Mesothelial cell of epicardium (in vitro differentiated cells): ENCODE measurements at regions not wholly inside any gene's neighbourhood (a gene's known extent, or its start where the extent isn't known, plus 50 kb on each side); places are given as distances from the start of the nearest gene placed in this dataset.

ENCODE experiments used
- DNase-seq, 2 experiments: peaks; one replicate each; pipeline ENCODE4 v3.0.0; 2021; ENCODE audit warnings: low spot score in 2 of 2; ENCODE audit not compliant: unreplicated experiment in 2 of 2
- H3K27ac Mint-ChIP-seq: 2 replicates; pipeline ENCODE4 v1.8.0; 2021; ENCODE audit warnings: mixed read lengths
- H3K27me3 Mint-ChIP-seq: 2 replicates; pipeline ENCODE4 v1.8.0; 2021; ENCODE audit warnings: low read depth, mixed read lengths
- H3K36me3 Mint-ChIP-seq: 2 replicates; pipeline ENCODE4 v1.8.0; 2021; ENCODE audit warnings: mixed read lengths
- H3K4me1 Mint-ChIP-seq: 2 replicates; pipeline ENCODE4 v1.8.0; 2021; ENCODE audit warnings: mixed read lengths
- H3K4me3 Mint-ChIP-seq: 2 replicates; pipeline ENCODE4 v1.8.0; 2021; ENCODE audit warnings: mild to moderate bottlenecking, moderate library complexity, mixed read lengths
- H3K9me3 Mint-ChIP-seq: 2 replicates; pipeline ENCODE4 v1.8.0; 2021; ENCODE audit warnings: mixed read lengths
- CTCF ChIP-seq: fragments of 200-600 bp; sonication (generic); IDR thresholded peaks from one replicate; pipeline ENCODE4 v1.5.0; 2021; ENCODE audit warnings: antibody characterized with exemption; ENCODE audit not compliant: unreplicated experiment

GRCh38 chr4:11111876-11112275, 316.8 kb downstream of the HS3ST1 start:
- peaks cover 5% of the 10 kb centered on the region for H3K4me1 Mint-ChIP-seq
- no peaks in the 10 kb centered on the region for H3K9me3 Mint-ChIP-seq
- no peak for DNase-seq
- no peaks in the 10 kb centered on the region for H3K27me3 Mint-ChIP-seq
- H3K4me3 Mint-ChIP-seq: no peak overlapping the region
- H3K27ac Mint-ChIP-seq: no peak overlapping the region
- H3K36me3 Mint-ChIP-seq: no peaks in the 10 kb centered on the region
- TF ChIP-seq CTCF: no peak

GRCh38 chr4:11111370-11111769, 317.3 kb downstream of the HS3ST1 start:
- no peak overlapping the region for H3K27ac Mint-ChIP-seq
- no peaks in the 10 kb centered on the region for H3K9me3 Mint-ChIP-seq
- no peaks in the 10 kb centered on the region for H3K27me3 Mint-ChIP-seq
- H3K4me1 Mint-ChIP-seq: peaks cover 8% of the 10 kb centered on the region
- H3K4me3 Mint-ChIP-seq: no peak overlapping the region
- no peak for DNase-seq
- no peak for TF ChIP-seq CTCF
- H3K36me3 Mint-ChIP-seq: no peaks in the 10 kb centered on the region

GRCh38 chr4:11106759-11107158, 321.9 kb downstream of the HS3ST1 start:
- no peak overlapping the region for H3K4me3 Mint-ChIP-seq
- peaks cover 5% of the 10 kb centered on the region for H3K9me3 Mint-ChIP-seq
- no peaks in the 10 kb centered on the region for H3K36me3 Mint-ChIP-seq
- no peaks in the 10 kb centered on the region for H3K27me3 Mint-ChIP-seq
- no peak for TF ChIP-seq CTCF
- peaks cover 5% of the 10 kb centered on the region for H3K4me1 Mint-ChIP-seq
- DNase-seq: no peak
- H3K27ac Mint-ChIP-seq: no peak overlapping the region

- Mint-ChIP-seq H3K4me3 (no peak overlapping the region), H3K4me1 (peaks cover 5% of the 10 kb centered on the region), H3K9me3 (peaks cover 5% of the 10 kb centered on the region), H3K27me3 (no peaks in the 10 kb centered on the region), H3K36me3 (no peaks in the 10 kb centered on the region), H3K27ac (no peak overlapping the region)
- no peak for DNase-seq
- TF ChIP-seq CTCF: no peak
Observed at GRCh38 chr4:11106190-11106589, 322.5 kb downstream of the HS3ST1 start.

- H3K4me1 Mint-ChIP-seq: peaks cover 5% of the 10 kb centered on the region
Observed at GRCh38 chr4:11105715-11106114, 323.0 kb downstream of the HS3ST1 start.

More at GRCh38 chr4:11105715-11106114, 323.0 kb downstream of the HS3ST1 start:
- no peaks in the 10 kb centered on the region for H3K36me3 Mint-ChIP-seq
- peaks cover 5% of the 10 kb centered on the region for H3K9me3 Mint-ChIP-seq
- TF ChIP-seq CTCF: no peak
- no peak overlapping the region for H3K4me3 Mint-ChIP-seq
- no peak for DNase-seq
- H3K27ac Mint-ChIP-seq: no peak overlapping the region
- no peaks in the 10 kb centered on the region for H3K27me3 Mint-ChIP-seq
